D721Med (cell line): ENCODE measurements at regions not wholly inside any gene's neighbourhood (a gene's known extent, or its start where the extent isn't known, plus 50 kb on each side); places are given as distances from the start of the nearest gene placed in this dataset.

Experiments
- DNase-seq: peaks from one replicate; pipeline ENCODE4 v3.0.0; 2011; ENCODE audit warnings: low spot score; ENCODE audit not compliant: insufficient read length
- FAIRE-seq: peaks from 2 replicates; lab custom pipeline; 2011; peaks lifted over from hg19 to GRCh38; lab: Jason Lieb, UNC
- TF ChIP-seq, protein P1 (sequence below): IDR thresholded peaks from 2 replicates; pipeline ENCODE4 v1.5.1; 2012; ENCODE audit warnings: mild to moderate bottlenecking, control low read depth; ENCODE audit not compliant: insufficient read depth; ENCODE audit errors: missing control alignments

DNA sequence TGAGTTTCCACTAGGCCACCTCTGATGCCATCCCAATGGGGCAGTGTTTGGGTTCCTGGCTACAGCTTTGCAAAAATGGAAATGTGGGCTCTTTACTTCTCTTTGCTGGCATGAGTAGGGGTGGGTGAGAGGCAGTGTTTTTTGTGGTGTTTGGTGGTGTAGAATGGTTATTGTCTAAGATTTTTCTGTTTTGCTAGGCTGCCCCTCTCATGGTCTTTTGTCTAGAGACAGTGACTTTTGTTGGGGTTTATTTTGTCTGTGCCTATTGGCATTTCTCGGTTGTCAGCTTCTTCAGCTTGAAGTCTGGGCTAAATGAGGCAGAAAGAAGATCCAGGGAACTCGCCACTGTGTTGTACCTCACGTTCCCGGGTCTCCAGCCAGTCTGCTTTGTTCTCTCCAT is 112.1 kb downstream of the CENPF start:
- no peak for DNase-seq
- FAIRE-seq: no peak
- TF ChIP-seq, protein P1, sequence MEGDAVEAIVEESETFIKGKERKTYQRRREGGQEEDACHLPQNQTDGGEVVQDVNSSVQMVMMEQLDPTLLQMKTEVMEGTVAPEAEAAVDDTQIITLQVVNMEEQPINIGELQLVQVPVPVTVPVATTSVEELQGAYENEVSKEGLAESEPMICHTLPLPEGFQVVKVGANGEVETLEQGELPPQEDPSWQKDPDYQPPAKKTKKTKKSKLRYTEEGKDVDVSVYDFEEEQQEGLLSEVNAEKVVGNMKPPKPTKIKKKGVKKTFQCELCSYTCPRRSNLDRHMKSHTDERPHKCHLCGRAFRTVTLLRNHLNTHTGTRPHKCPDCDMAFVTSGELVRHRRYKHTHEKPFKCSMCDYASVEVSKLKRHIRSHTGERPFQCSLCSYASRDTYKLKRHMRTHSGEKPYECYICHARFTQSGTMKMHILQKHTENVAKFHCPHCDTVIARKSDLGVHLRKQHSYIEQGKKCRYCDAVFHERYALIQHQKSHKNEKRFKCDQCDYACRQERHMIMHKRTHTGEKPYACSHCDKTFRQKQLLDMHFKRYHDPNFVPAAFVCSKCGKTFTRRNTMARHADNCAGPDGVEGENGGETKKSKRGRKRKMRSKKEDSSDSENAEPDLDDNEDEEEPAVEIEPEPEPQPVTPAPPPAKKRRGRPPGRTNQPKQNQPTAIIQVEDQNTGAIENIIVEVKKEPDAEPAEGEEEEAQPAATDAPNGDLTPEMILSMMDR: no peak

DNA sequence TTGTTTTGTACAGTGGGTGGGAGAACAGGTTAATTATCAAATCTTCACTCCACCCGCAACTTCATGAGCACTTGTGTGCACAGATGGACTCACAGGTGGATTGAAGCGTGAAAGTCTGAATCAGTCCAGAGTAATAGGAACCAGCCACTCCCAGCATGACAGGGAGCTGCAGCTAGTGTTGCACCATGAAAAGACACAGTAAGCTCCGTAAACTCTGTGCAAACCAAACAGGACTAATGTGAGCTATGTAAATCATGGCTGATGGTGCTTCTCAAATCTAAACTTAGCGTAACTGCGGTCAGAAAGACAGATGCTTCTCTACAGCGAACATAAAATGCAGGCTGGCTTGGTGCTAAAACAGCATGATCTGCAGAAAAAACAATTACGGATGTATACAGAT is 114.4 kb downstream of the CENPF start:
- DNase-seq (no peak), FAIRE-seq (no peak)
- TF ChIP-seq, protein P1: no peak

DNA sequence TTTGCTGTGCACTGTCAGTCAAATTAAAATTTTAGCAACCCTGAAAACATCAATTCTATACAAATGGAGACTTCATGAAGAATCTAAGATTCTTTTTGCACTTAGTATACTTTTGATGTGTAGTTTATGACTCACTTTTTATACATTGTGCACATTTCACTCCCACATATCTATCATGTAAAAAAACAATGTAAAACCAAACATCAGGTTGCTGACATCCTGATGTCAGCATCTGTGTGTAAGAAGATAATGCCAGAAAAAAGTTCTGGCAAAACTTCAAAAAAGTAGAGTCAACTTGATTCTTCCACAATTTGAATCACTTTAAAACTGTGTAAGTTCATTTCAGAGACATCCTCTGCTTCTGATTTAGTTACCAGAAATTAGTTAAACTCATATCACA is 115.7 kb downstream of the CENPF start:
- no peak for FAIRE-seq
- TF ChIP-seq, protein P1: no peak

DNA sequence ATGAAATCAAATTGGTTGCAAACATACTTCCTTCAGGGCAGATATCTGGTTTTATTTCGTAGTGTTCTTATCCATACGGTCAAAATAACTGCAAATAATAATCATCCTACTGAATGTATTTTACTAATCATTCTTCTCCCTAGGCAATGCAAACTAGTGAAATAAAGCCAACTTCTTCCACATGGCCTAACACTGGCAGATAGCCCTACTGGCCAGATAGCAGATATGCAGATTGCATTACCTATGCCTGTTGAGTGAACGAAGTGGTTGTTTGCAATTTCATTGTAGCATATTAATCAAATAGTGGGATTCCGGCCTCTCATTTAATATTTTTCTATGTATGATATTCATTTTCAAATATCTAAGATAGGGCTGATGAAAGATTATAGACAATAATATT is 116.2 kb downstream of the CENPF start:
- FAIRE-seq (no peak), DNase-seq (no peak)
- TF ChIP-seq, protein P1: no peak

More for the DNA sequence above, 115.7 kb downstream of the CENPF start:
- no peak for DNase-seq

DNA sequence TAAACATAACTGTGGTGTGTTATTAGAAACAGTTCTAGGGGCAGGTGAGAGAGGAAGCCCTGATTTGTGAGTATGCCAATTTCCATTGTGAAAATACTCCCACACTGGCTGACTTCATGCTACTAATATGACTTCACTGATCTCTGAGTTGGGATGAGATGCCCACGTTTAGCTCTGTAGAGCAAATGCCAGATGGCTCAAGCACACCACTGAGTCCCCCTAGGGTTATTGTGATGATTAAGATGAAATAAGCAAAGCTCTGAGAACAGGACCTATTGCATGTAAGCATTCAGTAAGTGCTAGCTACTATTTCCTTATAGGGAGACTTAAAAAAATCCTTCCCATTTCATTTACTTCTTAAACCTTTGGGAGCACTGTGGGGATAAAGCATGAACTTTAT is 117.6 kb downstream of the CENPF start:
- FAIRE-seq (no peak), DNase-seq (no peak)
- TF ChIP-seq, protein P1: no peak

DNA sequence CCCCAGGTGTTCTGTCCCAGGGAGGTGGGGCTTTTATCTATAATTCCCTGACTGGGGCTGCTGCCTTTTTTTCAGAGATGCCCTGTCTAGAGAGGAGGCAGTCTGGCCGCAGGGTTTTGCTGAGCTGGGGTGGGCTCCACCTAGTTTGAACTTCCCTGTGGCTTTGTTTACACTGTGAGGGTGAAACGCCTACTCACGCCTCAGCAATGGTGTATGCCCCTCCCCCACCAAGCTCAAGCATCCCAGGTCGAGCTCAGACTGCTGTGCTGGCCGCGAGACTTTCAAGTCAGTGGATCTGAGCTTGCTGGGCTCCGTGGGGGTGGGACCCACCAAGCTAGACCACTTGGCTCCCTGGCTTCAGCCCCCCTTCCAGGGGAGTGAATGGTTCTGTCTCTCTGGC is 124.3 kb downstream of the CENPF start:
- DNase-seq: no peak
- TF ChIP-seq, protein P1: no peak
- no peak for FAIRE-seq

DNA sequence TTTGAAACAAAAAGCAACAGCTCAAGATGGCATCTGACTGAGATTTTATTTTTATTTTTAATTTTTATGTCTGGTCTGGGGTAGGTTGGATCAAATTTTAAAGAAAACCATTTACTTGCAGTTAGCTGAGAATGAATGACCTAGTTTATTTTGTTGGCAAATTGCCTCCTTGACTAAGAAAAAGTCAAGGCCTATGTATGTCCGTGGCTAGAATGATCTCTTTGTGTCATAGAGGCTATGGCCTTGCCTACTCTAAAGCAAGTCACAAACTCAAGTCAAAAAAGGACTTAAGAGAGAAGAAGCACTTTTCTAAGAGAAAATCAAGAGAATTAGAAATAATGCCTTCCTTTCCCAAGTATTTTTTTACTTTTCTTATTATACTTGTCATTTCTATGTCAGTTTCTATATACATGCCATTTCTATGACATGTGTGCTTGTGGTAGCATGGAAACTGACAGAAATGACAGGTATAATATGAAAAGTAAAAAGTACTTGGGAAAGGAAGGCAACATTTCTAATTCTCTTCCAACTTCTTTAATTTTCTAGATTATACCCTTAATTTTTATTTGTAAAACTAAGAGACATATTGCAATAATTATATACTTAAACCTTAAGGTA is 136.7 kb downstream of the CENPF start:
- DNase-seq: no peak
- FAIRE-seq: no peak
- TF ChIP-seq, protein P1: no peak
